SJSA1 (cell line): ENCODE measurements at regions not wholly inside any gene's neighbourhood (a gene's known extent, or its start where the extent isn't known, plus 50 kb on each side); places are given as distances from the start of the nearest gene placed in this dataset.
"Not testable (repeated sequence)": the region's sequence is repeated elsewhere in the genome, so short reads cannot be mapped to it uniquely, and the experiment has no call there.

Source experiments
- DNase-seq, 2 experiments: peaks; one replicate each; pipeline ENCODE4 v3.0.0-alpha.2; 2015 to 2020; ENCODE audit warnings: low spot score in 2 of 2, low read depth in 1 of 2
- H3K27ac ChIP-seq: fragments of 250-450 bp; sonication (Bioruptor Pico); 2 replicates; pipeline ENCODE4 v1.5.1; 2020; ENCODE audit warnings: mild to moderate bottlenecking, moderate library complexity
- H3K27me3 ChIP-seq: fragments of 250-450 bp; sonication (Bioruptor Pico); replicated peaks from 2 replicates; pipeline ENCODE4 v1.5.1; 2020; ENCODE audit warnings: mild to moderate bottlenecking, moderate library complexity
- H3K36me3 ChIP-seq: fragments of 250-450 bp; sonication (Bioruptor Pico); 2 replicates; pipeline ENCODE4 v1.5.1; 2020; ENCODE audit warnings: mild to moderate bottlenecking
- H3K4me1 ChIP-seq: fragments of 250-450 bp; sonication (Bioruptor Pico); replicated peaks from 2 replicates; pipeline ENCODE4 v1.6.1; 2021; ENCODE audit warnings: mild to moderate bottlenecking
- H3K4me3 ChIP-seq: fragments of 250-450 bp; sonication (Bioruptor Pico); 2 replicates; pipeline ENCODE4 v1.5.1; 2020; ENCODE audit warnings: mild to moderate bottlenecking
- H3K9me3 ChIP-seq: fragments of 250-450 bp; sonication (Bioruptor Pico); replicated peaks from 2 replicates; pipeline ENCODE4 v1.5.1; 2020; ENCODE audit warnings: mild to moderate bottlenecking

- Histone ChIP-seq H3K36me3 (no peaks in the 10 kb centered on the region), H3K4me3 (no peak overlapping the region), H3K27me3 (no peaks in the 10 kb centered on the region), H3K9me3 (no peaks in the 10 kb centered on the region), H3K27ac (no peak overlapping the region), H3K4me1 (no peaks in the 10 kb centered on the region)
- DNase-seq: no peak
Measured at GRCh38 chr2:126050991-126051736, 604.8 kb upstream of the GYPC start.

GRCh38 chr2:126051737-126052240 lies 604.2 kb upstream of the GYPC start:
- H3K9me3 ChIP-seq, H3K4me1 ChIP-seq, H3K36me3 ChIP-seq, H3K27me3 ChIP-seq, H3K27ac ChIP-seq, H3K4me3 ChIP-seq, DNase-seq: not testable (repeated sequence)

- Histone ChIP-seq H3K9me3 (peaks cover 3% of the 10 kb centered on the region; the same call in 1 of the 2 replicates), H3K4me1 (no peaks in the 10 kb centered on the region), H3K27ac (no peak overlapping the region), H3K4me3 (no peak overlapping the region), H3K36me3 (no peaks in the 10 kb centered on the region), H3K27me3 (no peaks in the 10 kb centered on the region)
- DNase-seq: no peak
Measured at GRCh38 chr2:126059379-126059778, 596.6 kb upstream of the GYPC start.

- H3K27ac ChIP-seq: no peak overlapping the region
- no peaks in the 10 kb centered on the region for H3K4me1 ChIP-seq
- H3K36me3 ChIP-seq: no peaks in the 10 kb centered on the region
- no peaks in the 10 kb centered on the region for H3K9me3 ChIP-seq
- H3K4me3 ChIP-seq: no peak overlapping the region
- no peaks in the 10 kb centered on the region for H3K27me3 ChIP-seq
- DNase-seq: no peak
Measured at GRCh38 chr2:126085011-126085795, 570.8 kb upstream of the GYPC start.

GRCh38 chr2:126100962-126101361 lies 555.0 kb upstream of the GYPC start:
- no peak overlapping the region for H3K27ac ChIP-seq
- DNase-seq: no peak
- no peaks in the 10 kb centered on the region for H3K9me3 ChIP-seq
- no peak overlapping the region for H3K4me3 ChIP-seq
- no peaks in the 10 kb centered on the region for H3K27me3 ChIP-seq
- no peaks in the 10 kb centered on the region for H3K4me1 ChIP-seq
- H3K36me3 ChIP-seq: no peaks in the 10 kb centered on the region

GRCh38 chr2:126106006-126106405 lies 550.0 kb upstream of the GYPC start:
- Histone ChIP-seq H3K4me1 (no peaks in the 10 kb centered on the region), H3K9me3 (no peaks in the 10 kb centered on the region), H3K36me3 (no peaks in the 10 kb centered on the region), H3K4me3 (no peak overlapping the region), H3K27ac (no peak overlapping the region), H3K27me3 (no peaks in the 10 kb centered on the region)
- no peak for DNase-seq

GRCh38 chr2:126107883-126108282 lies 548.1 kb upstream of the GYPC start:
- H3K4me1 ChIP-seq: no peaks in the 10 kb centered on the region
- DNase-seq: no peak
- H3K27me3 ChIP-seq: no peaks in the 10 kb centered on the region

GRCh38 chr2:126115975-126116374 lies 540.0 kb upstream of the GYPC start:
- Histone ChIP-seq H3K27ac (no peak overlapping the region), H3K27me3 (no peaks in the 10 kb centered on the region), H3K4me3 (no peak overlapping the region), H3K4me1 (no peaks in the 10 kb centered on the region), H3K9me3 (no peaks in the 10 kb centered on the region), H3K36me3 (no peaks in the 10 kb centered on the region)
- no peak for DNase-seq

More at GRCh38 chr2:126107883-126108282, 548.1 kb upstream of the GYPC start:
- Histone ChIP-seq H3K9me3 (no peaks in the 10 kb centered on the region), H3K36me3 (no peaks in the 10 kb centered on the region), H3K4me3 (no peak overlapping the region), H3K27ac (no peak overlapping the region)

GRCh38 chr2:126117886-126118285 lies 538.1 kb upstream of the GYPC start:
- no peak for DNase-seq
- H3K36me3 ChIP-seq: no peaks in the 10 kb centered on the region
- H3K4me3 ChIP-seq: no peak overlapping the region
- no peaks in the 10 kb centered on the region for H3K27me3 ChIP-seq
- no peaks in the 10 kb centered on the region for H3K9me3 ChIP-seq
- no peaks in the 10 kb centered on the region for H3K4me1 ChIP-seq
- no peak overlapping the region for H3K27ac ChIP-seq

GRCh38 chr2:126145752-126146151 lies 510.2 kb upstream of the GYPC start:
- no peak for DNase-seq
- H3K4me1 ChIP-seq: no peaks in the 10 kb centered on the region
- no peak overlapping the region for H3K4me3 ChIP-seq
- H3K9me3 ChIP-seq: 0 out of 2 replicates have a peak, but pooled peaks cover 2% of the 10 kb centered on the region
- H3K36me3 ChIP-seq: no peaks in the 10 kb centered on the region
- H3K27me3 ChIP-seq: no peaks in the 10 kb centered on the region
- H3K27ac ChIP-seq: no peak overlapping the region

- H3K4me1 ChIP-seq: no peaks in the 10 kb centered on the region
- H3K9me3 ChIP-seq: no peaks in the 10 kb centered on the region
- no peaks in the 10 kb centered on the region for H3K36me3 ChIP-seq
- no peaks in the 10 kb centered on the region for H3K27me3 ChIP-seq
- H3K4me3 ChIP-seq: no peak overlapping the region
- DNase-seq: no peak
- no peak overlapping the region for H3K27ac ChIP-seq
Measured at GRCh38 chr2:126154256-126154785, 501.6 kb upstream of the GYPC start.

GRCh38 chr2:126160950-126161349 lies 495.0 kb upstream of the GYPC start:
- not testable (repeated sequence) for H3K4me1 ChIP-seq, DNase-seq, H3K27me3 ChIP-seq, H3K36me3 ChIP-seq, H3K4me3 ChIP-seq, H3K27ac ChIP-seq, H3K9me3 ChIP-seq

GRCh38 chr2:126172631-126173184 lies 483.2 kb upstream of the GYPC start:
- Histone ChIP-seq H3K27me3 (no peaks in the 10 kb centered on the region), H3K4me3 (no peak overlapping the region), H3K4me1 (no peaks in the 10 kb centered on the region), H3K9me3 (peaks cover 3% of the 10 kb centered on the region; the same call in 1 of the 2 replicates), H3K27ac (no peak overlapping the region), H3K36me3 (no peaks in the 10 kb centered on the region)
- no peak for DNase-seq

GRCh38 chr2:126175222-126175621 lies 480.7 kb upstream of the GYPC start:
- no peak for DNase-seq
- Histone ChIP-seq H3K27me3 (no peaks in the 10 kb centered on the region), H3K4me1 (no peaks in the 10 kb centered on the region)

More at GRCh38 chr2:126175222-126175621, 480.7 kb upstream of the GYPC start:
- H3K27ac ChIP-seq: no peak overlapping the region
- H3K9me3 ChIP-seq: peaks cover 3% of the 10 kb centered on the region; the same call in 1 of the 2 replicates
- H3K4me3 ChIP-seq: no peak overlapping the region
- no peaks in the 10 kb centered on the region for H3K36me3 ChIP-seq
